ENCODE measurements at regions not wholly inside any gene's neighbourhood (a gene's known extent, or its start where the extent isn't known, plus 50 kb on each side); places are given as distances from the start of the nearest gene placed in this dataset.

DNA sequence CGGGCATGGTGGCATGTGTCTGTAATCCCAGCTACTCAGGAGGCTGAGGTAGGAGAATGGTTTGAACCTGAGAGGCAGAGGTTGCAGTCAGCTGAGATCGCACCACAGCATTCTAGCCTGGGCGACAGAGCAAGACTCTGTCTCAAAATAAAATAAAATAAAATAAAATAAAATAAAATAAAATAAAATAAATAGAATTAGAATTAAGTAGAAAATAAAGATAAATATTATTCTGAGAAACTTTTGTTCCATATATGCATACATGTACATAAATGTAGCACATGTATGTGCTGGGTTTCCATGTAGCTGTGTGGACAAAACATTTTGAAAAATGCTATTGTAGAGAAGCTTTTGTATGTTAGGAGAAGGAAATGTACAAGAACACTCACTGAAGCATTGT lies 129.4 kb upstream of the VLDLR start:
- Mint-ChIP-seq H3K27ac (no peak overlapping the region), H3K36me3 (no peaks in the 10 kb centered on the region), H3K27me3 (peaks cover 2% of the 10 kb centered on the region), H3K4me1 (ENCODE audit: low read depth) (no peaks in the 10 kb centered on the region), H3K9me3 (no peaks in the 10 kb centered on the region), H3K4me3 (no peak overlapping the region)
- intact Hi-C loops (cut with micrococcal nuclease), result no loop called here
- CTCF ChIA-PET, result no interaction called here
- DNase-seq, result no peak
- POLR2A ChIA-PET, result no interaction called here

- ChIA-PET POLR2A (no interaction called here), CTCF (no interaction called here)
- H3K27me3 Mint-ChIP-seq, result peaks cover 2% of the 10 kb centered on the region
- no peak overlapping the region for H3K4me3 Mint-ChIP-seq
- no peaks in the 10 kb centered on the region for H3K36me3 Mint-ChIP-seq
- intact Hi-C loops (cut with micrococcal nuclease), result no loop called here
- H3K9me3 Mint-ChIP-seq, result no peaks in the 10 kb centered on the region
- no peak for DNase-seq
- H3K27ac Mint-ChIP-seq, result no peak overlapping the region
- H3K4me1 Mint-ChIP-seq (ENCODE audit: low read depth), result no peaks in the 10 kb centered on the region
These were observed 128.5 kb upstream of the VLDLR start for GRCh38 chr9:2493109-2493508.

GRCh38 chr9:2493529-2493928 lies 128.1 kb upstream of the VLDLR start:
- Mint-ChIP-seq H3K36me3 (no peaks in the 10 kb centered on the region), H3K27ac (no peak overlapping the region), H3K4me3 (no peak overlapping the region), H3K27me3 (no peaks in the 10 kb centered on the region), H3K9me3 (no peaks in the 10 kb centered on the region), H3K4me1 (ENCODE audit: low read depth) (no peaks in the 10 kb centered on the region)
- ChIA-PET POLR2A (no interaction called here), CTCF (no interaction called here)
- DNase-seq, result no peak
- intact Hi-C loops (cut with micrococcal nuclease), result no loop called here

DNA sequence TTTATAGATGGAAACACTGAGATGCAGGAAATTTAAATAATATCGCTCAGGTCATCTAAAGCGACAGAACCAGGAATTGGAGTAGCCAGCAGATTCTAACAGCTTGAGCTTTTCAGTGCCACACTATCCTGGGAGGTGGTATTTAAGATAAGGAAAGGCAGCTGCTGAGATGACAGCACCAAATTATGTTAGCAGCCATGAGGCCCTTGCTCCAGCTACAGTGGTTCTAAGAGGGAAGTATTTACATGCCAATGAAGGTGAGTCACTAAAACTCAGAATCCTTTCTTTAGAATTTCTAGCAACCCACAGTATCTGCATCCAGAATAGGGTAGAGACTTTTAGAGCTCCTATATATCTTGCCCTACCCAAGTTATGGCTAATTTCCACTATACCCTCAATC lies 127.0 kb upstream of the VLDLR start:
- Mint-ChIP-seq H3K4me1 (ENCODE audit: low read depth) (no peaks in the 10 kb centered on the region), H3K9me3 (no peaks in the 10 kb centered on the region), H3K36me3 (no peaks in the 10 kb centered on the region), H3K4me3 (no peak overlapping the region), H3K27ac (no peak overlapping the region), H3K27me3 (no peaks in the 10 kb centered on the region)
- DNase-seq, result no peak
- intact Hi-C loops (cut with micrococcal nuclease), result no loop called here
- ChIA-PET CTCF (no interaction called here), POLR2A (no interaction called here)

- POLR2A ChIA-PET, result no interaction called here
- no peak overlapping the region for H3K27ac Mint-ChIP-seq
- CTCF ChIA-PET, result no interaction called here
- no peaks in the 10 kb centered on the region for H3K9me3 Mint-ChIP-seq
- no peaks in the 10 kb centered on the region for H3K36me3 Mint-ChIP-seq
- no peaks in the 10 kb centered on the region for H3K27me3 Mint-ChIP-seq
- no peak for DNase-seq
- intact Hi-C loops (cut with micrococcal nuclease), result no loop called here
- H3K4me1 Mint-ChIP-seq (ENCODE audit: low read depth), result no peaks in the 10 kb centered on the region
- no peak overlapping the region for H3K4me3 Mint-ChIP-seq
These were observed 126.2 kb upstream of the VLDLR start for GRCh38 chr9:2495221-2496005.

GRCh38 chr9:2496169-2496568 lies 125.4 kb upstream of the VLDLR start:
- Mint-ChIP-seq H3K9me3 (no peaks in the 10 kb centered on the region), H3K27ac (no peak overlapping the region), H3K4me3 (no peak overlapping the region), H3K36me3 (no peaks in the 10 kb centered on the region), H3K4me1 (ENCODE audit: low read depth) (no peaks in the 10 kb centered on the region), H3K27me3 (no peaks in the 10 kb centered on the region)
- CTCF ChIA-PET, result no interaction called here
- DNase-seq, result no peak
- POLR2A ChIA-PET, result no interaction called here
- intact Hi-C loops (cut with micrococcal nuclease), result no loop called here

DNA sequence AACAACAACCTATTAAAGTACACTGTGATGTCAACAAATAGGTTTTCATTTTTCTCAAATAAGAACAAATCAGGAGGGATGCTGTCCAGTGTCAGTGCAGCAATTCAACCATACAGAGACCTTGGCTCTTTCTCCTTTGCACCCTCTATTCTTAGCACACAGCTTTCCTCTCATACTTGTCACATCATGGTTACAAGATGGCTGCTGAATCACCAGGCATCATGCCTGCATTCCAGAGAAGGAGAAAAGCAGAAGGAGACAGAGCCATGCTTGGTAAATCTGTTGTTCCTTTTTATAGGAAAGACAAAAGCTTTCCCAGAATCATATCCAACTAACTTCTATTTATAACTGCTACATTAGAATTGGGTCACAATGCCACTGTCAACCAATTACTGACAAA lies 124.7 kb upstream of the VLDLR start:
- no peak overlapping the region for H3K4me3 Mint-ChIP-seq
- CTCF ChIA-PET, result no interaction called here
- POLR2A ChIA-PET, result no interaction called here
- intact Hi-C loops (cut with micrococcal nuclease), result no loop called here
- H3K9me3 Mint-ChIP-seq, result no peaks in the 10 kb centered on the region
- H3K4me1 Mint-ChIP-seq (ENCODE audit: low read depth), result no peaks in the 10 kb centered on the region
- H3K36me3 Mint-ChIP-seq, result no peaks in the 10 kb centered on the region
- no peak overlapping the region for H3K27ac Mint-ChIP-seq
- DNase-seq, result no peak
- no peaks in the 10 kb centered on the region for H3K27me3 Mint-ChIP-seq

DNA sequence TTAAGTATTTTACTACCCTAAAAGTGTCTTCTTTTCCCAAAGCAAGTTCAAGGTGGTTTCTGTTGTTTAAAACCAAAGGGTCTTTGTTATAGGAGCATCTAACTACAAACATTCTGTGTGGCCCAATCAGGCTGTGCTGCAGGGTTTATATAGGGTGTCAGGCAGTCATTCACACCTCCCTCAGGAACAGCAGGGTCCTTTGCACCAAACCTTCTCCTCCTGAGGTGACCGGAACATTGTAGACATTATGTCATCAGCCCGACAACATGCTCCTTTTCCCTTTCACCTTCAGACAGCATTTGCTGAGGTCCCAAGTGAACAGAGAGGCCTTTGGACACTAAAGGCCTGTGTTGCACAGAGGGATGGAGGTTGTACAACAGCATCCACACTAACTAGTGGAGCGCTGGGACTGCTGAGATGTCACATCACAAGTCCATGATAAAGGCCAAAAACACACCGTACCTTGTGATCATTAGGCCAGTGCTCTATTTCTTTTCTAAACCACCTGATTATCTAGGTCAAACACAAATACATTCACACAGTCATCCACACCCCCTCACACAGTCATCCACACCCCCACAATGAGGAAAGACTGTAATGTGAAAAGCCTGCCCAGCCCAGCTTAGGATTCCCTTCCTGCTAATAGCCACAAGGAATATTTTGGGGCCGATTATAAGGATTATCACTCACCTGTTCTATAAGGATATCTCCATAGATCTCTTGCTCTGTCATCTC lies 123.8 kb upstream of the VLDLR start:
- no peak overlapping the region for H3K27ac Mint-ChIP-seq
- ChIA-PET POLR2A (no interaction called here), CTCF (no interaction called here)
- no peak overlapping the region for H3K4me3 Mint-ChIP-seq
- DNase-seq, result no peak
- H3K27me3 Mint-ChIP-seq, result no peaks in the 10 kb centered on the region
- H3K9me3 Mint-ChIP-seq, result no peaks in the 10 kb centered on the region
- H3K4me1 Mint-ChIP-seq (ENCODE audit: low read depth), result no peaks in the 10 kb centered on the region
- no peaks in the 10 kb centered on the region for H3K36me3 Mint-ChIP-seq
- intact Hi-C loops (cut with micrococcal nuclease), result no loop called here

- CTCF ChIA-PET, result no interaction called here
- no peak for DNase-seq
- intact Hi-C loops (cut with micrococcal nuclease), result no loop called here
- Mint-ChIP-seq H3K27me3 (no peaks in the 10 kb centered on the region), H3K36me3 (no peaks in the 10 kb centered on the region), H3K4me1 (ENCODE audit: low read depth) (no peaks in the 10 kb centered on the region), H3K4me3 (no peak overlapping the region), H3K27ac (no peak overlapping the region), H3K9me3 (no peaks in the 10 kb centered on the region)
- POLR2A ChIA-PET, result no interaction called here
These were observed 119.4 kb upstream of the VLDLR start for GRCh38 chr9:2502210-2502609.

GRCh38 chr9:2502760-2503159 lies 118.8 kb upstream of the VLDLR start:
- Mint-ChIP-seq H3K4me3 (no peak overlapping the region), H3K9me3 (no peaks in the 10 kb centered on the region), H3K4me1 (ENCODE audit: low read depth) (no peaks in the 10 kb centered on the region), H3K27me3 (peaks cover 3% of the 10 kb centered on the region), H3K27ac (no peak overlapping the region), H3K36me3 (no peaks in the 10 kb centered on the region)
- intact Hi-C loops (cut with micrococcal nuclease), result no loop called here
- POLR2A ChIA-PET, result no interaction called here
- CTCF ChIA-PET, result no interaction called here
- DNase-seq, result no peak

- H3K36me3 Mint-ChIP-seq, result no peaks in the 10 kb centered on the region
- H3K4me3 Mint-ChIP-seq, result no peak overlapping the region
- no peaks in the 10 kb centered on the region for H3K9me3 Mint-ChIP-seq
- intact Hi-C loops (cut with micrococcal nuclease), result no loop called here
- ChIA-PET CTCF (no interaction called here), POLR2A (no interaction called here)
- H3K4me1 Mint-ChIP-seq (ENCODE audit: low read depth), result no peaks in the 10 kb centered on the region
- H3K27ac Mint-ChIP-seq, result no peak overlapping the region
- DNase-seq, result no peak
- peaks cover 3% of the 10 kb centered on the region for H3K27me3 Mint-ChIP-seq
These were observed 115.3 kb upstream of the VLDLR start for GRCh38 chr9:2506321-2506720.

DNA sequence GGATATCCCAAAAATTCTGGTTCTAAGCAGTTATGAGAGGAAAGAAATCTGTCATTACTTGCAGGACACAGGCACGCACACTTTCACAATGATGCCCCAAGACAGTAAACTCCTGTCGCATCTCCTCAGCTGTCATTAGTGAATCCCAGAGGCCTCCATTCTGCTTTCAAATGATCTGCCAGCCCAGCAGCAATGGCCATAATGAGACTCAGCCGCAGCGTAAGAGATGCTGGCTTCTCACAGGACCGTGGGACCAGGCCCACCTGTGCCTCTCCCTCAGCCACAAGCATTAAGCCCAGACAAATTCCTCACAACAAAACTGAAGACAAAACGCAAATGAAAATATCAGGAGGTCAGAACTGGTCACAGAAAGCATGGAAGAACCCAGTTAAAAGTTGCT lies 98.0 kb upstream of the VLDLR start:
- Mint-ChIP-seq H3K4me3 (no peak overlapping the region), H3K9me3 (peaks cover 12% of the 10 kb centered on the region), H3K27ac (no peak overlapping the region), H3K27me3 (peaks cover 1% of the 10 kb centered on the region), H3K36me3 (no peaks in the 10 kb centered on the region), H3K4me1 (ENCODE audit: low read depth) (no peaks in the 10 kb centered on the region)
- DNase-seq, result no peak
- intact Hi-C loops (cut with micrococcal nuclease), result no loop called here
- CTCF ChIA-PET, result no interaction called here
- POLR2A ChIA-PET, result no interaction called here

- ChIA-PET CTCF (no interaction called here), POLR2A (no interaction called here)
- intact Hi-C loops (cut with micrococcal nuclease), result no loop called here
- Mint-ChIP-seq H3K4me1 (ENCODE audit: low read depth) (no peaks in the 10 kb centered on the region), H3K36me3 (no peaks in the 10 kb centered on the region), H3K27ac (no peak overlapping the region), H3K4me3 (no peak overlapping the region), H3K9me3 (peaks cover 2% of the 10 kb centered on the region), H3K27me3 (peaks cover 1% of the 10 kb centered on the region)
- no peak for DNase-seq
These were observed 97.0 kb upstream of the VLDLR start for GRCh38 chr9:2524601-2525000.

Measured in activated CD4-positive, alpha-beta memory T cell treated with anti-CD3 and anti-CD28 coated beads for 36 hours (primary cell).